Medulla oblongata (tissue), 1 donor: ENCODE measurements at regions not wholly inside any gene's neighbourhood (a gene's known extent, or its start where the extent isn't known, plus 50 kb on each side); places are given as distances from the start of the nearest gene placed in this dataset.
"Not testable (repeated sequence)": the region's sequence is repeated elsewhere in the genome, so short reads cannot be mapped to it uniquely, and the experiment has no call there.

Experiments used
- DNase-seq: peaks from one replicate; pipeline ENCODE4 v3.0.0-alpha.2; 2015; ENCODE audit errors: extremely low spot score

GRCh38 chr13:21879263-21879914, 208.5 kb downstream of the FGF9 start:
- no peak for DNase-seq

GRCh38 chr13:21882766-21883165, 211.9 kb downstream of the FGF9 start:
- DNase-seq: no peak

- no peak for DNase-seq
These were observed 212.8 kb downstream of the FGF9 start for GRCh38 chr13:21883713-21884112.

GRCh38 chr13:21884299-21884909, 213.5 kb downstream of the FGF9 start:
- DNase-seq: no peak

GRCh38 chr13:21884965-21885567, 214.2 kb downstream of the FGF9 start:
- DNase-seq: no peak

GRCh38 chr13:21885714-21886224, 214.9 kb downstream of the FGF9 start:
- no peak for DNase-seq

- no peak for DNase-seq
These were observed 218.8 kb downstream of the FGF9 start for GRCh38 chr13:21889651-21890050.

- not testable (repeated sequence) for DNase-seq
These were observed 219.3 kb downstream of the FGF9 start for GRCh38 chr13:21890220-21890619.

GRCh38 chr13:21894091-21894490, 223.2 kb downstream of the FGF9 start:
- no peak for DNase-seq

- no peak for DNase-seq
These were observed 224.1 kb downstream of the FGF9 start for GRCh38 chr13:21894703-21895699.

- no peak for DNase-seq
These were observed 224.9 kb downstream of the FGF9 start for GRCh38 chr13:21895779-21896178.

- no peak for DNase-seq
These were observed 226.3 kb downstream of the FGF9 start for GRCh38 chr13:21897161-21897560.

GRCh38 chr13:21898459-21898858, 227.6 kb downstream of the FGF9 start:
- DNase-seq: no peak

- no peak for DNase-seq
These were observed 228.1 kb downstream of the FGF9 start for GRCh38 chr13:21898945-21899344.

- DNase-seq: no peak
These were observed 230.5 kb downstream of the FGF9 start for GRCh38 chr13:21901336-21901735.

GRCh38 chr13:21901811-21902708, 231.2 kb downstream of the FGF9 start:
- DNase-seq: no peak

- no peak for DNase-seq
These were observed 231.8 kb downstream of the FGF9 start for GRCh38 chr13:21902709-21903098.

- DNase-seq: no peak
These were observed 234.6 kb downstream of the FGF9 start for GRCh38 chr13:21905486-21905885.

GRCh38 chr13:21909331-21909730, 238.5 kb downstream of the FGF9 start:
- no peak for DNase-seq

- no peak for DNase-seq
These were observed 239.7 kb downstream of the FGF9 start for GRCh38 chr13:21910546-21910945.
